A673 (cell line): ENCODE measurements at regions not wholly inside any gene's neighbourhood (a gene's known extent, or its start where the extent isn't known, plus 50 kb on each side); places are given as distances from the start of the nearest gene placed in this dataset.

Experiments used
- CTCF ChIP-seq: fragments of 300-800, 200-600 bp; sonication (generic); conservative IDR thresholded peaks from 2 replicates; pipeline ENCODE4 v1.5.1; 2017; ENCODE audit warnings: low read depth, mild to moderate bottlenecking, antibody characterized with exemption, low read length, moderate library complexity, mixed read lengths
- EZH2 ChIP-seq: fragments of 200-600 bp; sonication (generic); IDR thresholded peaks from 2 replicates; pipeline ENCODE4 v1.6.1; 2017; ENCODE audit warnings: borderline replicate concordance, low read depth, mild to moderate bottlenecking, mixed read lengths, antibody characterized with exemption, low read length; ENCODE audit not compliant: poor library complexity, severe bottlenecking

GRCh38 chr10:53664282-53665019, 891.9 kb upstream of the MBL2 start:
- no peak for TF ChIP-seq CTCF
- TF ChIP-seq EZH2 = no peak
